ENCODE measurements at regions not wholly inside any gene's neighbourhood (a gene's known extent, or its start where the extent isn't known, plus 50 kb on each side); places are given as distances from the start of the nearest gene placed in this dataset.

DNA sequence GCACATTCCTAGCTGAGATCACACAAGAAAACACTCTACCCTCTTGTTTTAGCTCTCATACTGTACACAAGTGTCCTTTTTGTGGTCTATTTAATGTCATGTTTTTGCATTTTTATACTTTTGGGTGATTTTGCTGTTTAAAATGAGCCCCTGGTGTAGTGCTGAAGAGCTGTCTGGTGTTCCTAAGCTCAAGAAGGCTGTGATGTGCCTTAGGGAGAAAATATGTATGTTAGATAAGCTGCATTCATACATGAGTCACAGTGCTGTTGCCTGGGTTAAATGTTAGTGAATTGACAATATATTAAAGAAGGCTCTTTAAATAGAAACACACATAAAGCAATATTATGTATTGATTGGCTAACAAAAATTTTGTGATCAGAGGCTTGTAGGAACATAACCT, 387.4 kb upstream of the C2CD4B start:
- TF ChIP-seq, protein P1, sequence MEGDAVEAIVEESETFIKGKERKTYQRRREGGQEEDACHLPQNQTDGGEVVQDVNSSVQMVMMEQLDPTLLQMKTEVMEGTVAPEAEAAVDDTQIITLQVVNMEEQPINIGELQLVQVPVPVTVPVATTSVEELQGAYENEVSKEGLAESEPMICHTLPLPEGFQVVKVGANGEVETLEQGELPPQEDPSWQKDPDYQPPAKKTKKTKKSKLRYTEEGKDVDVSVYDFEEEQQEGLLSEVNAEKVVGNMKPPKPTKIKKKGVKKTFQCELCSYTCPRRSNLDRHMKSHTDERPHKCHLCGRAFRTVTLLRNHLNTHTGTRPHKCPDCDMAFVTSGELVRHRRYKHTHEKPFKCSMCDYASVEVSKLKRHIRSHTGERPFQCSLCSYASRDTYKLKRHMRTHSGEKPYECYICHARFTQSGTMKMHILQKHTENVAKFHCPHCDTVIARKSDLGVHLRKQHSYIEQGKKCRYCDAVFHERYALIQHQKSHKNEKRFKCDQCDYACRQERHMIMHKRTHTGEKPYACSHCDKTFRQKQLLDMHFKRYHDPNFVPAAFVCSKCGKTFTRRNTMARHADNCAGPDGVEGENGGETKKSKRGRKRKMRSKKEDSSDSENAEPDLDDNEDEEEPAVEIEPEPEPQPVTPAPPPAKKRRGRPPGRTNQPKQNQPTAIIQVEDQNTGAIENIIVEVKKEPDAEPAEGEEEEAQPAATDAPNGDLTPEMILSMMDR (conservative IDR thresholded peaks at IDR 0.05; ENCODE audit: low read length) = no peak
- DNase-seq (ENCODE audit: low read depth) = no peak
- H3K4me3 ChIP-seq (ENCODE audit: low read length) = no peak overlapping the region

GRCh38 chr15:62553911-62554563, 389.0 kb upstream of the C2CD4B start:
- DNase-seq (ENCODE audit: low read depth) = no peak
- H3K4me3 ChIP-seq (ENCODE audit: low read length) = no peak overlapping the region
- TF ChIP-seq, protein P1 (conservative IDR thresholded peaks at IDR 0.05; ENCODE audit: low read length) = no peak

- TF ChIP-seq, protein P1 (conservative IDR thresholded peaks at IDR 0.05; ENCODE audit: low read length) = no peak
- peak; percentile 55 for DNase-seq (ENCODE audit: low read depth)
- no peak overlapping the region for H3K4me3 ChIP-seq (ENCODE audit: low read length)
These were observed 393.7 kb upstream of the C2CD4B start for GRCh38 chr15:62558640-62559380.

- TF ChIP-seq, protein P1 (conservative IDR thresholded peaks at IDR 0.05; ENCODE audit: low read length) = no peak
- no peak overlapping the region for H3K4me3 ChIP-seq (ENCODE audit: low read length)
- no peak for DNase-seq (ENCODE audit: low read depth)
These were observed 394.3 kb upstream of the C2CD4B start for GRCh38 chr15:62559381-62559733.

DNA sequence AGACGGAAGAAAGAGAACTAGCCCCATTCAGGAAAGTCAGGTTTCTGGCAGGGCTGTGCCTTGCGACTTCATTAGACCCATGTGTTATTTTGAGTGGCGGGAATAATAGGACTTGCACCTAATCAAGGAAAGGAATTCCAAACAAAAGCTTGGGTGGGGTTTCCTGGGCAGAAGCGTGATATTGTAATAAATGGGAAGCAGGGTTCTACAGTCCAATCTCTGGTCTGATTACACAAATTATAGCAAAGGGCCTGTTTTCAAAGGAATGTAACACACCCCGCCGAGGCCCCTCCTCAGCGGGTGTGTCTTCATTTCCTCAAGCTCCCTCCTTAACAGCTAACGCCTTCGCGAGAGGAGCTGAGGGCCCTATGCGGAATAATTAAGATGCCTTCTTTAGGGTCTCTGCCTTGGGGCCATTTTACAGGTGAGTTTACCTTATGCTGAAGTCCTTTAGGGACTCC, 396.0 kb upstream of the C2CD4B start:
- TF ChIP-seq, protein P1 (conservative IDR thresholded peaks at IDR 0.05; ENCODE audit: low read length) = no peak
- H3K4me3 ChIP-seq (ENCODE audit: low read length) = no peak overlapping the region
- DNase-seq (ENCODE audit: low read depth) = no peak

GRCh38 chr15:62561571-62561970, 396.5 kb upstream of the C2CD4B start:
- DNase-seq (ENCODE audit: low read depth) = no peak
- no peak overlapping the region for H3K4me3 ChIP-seq (ENCODE audit: low read length)
- TF ChIP-seq, protein P1 (conservative IDR thresholded peaks at IDR 0.05; ENCODE audit: low read length) = no peak
